ENCODE measurements at regions not wholly inside any gene's neighbourhood (a gene's known extent, or its start where the extent isn't known, plus 50 kb on each side); places are given as distances from the start of the nearest gene placed in this dataset.

GRCh38 chr7:132643302-132643701 is 67.0 kb upstream of the PLXNA4 start:
- TF ChIP-seq CTCF (IDR thresholded peaks at IDR 0.05) (no peak), POLR2A (IDR thresholded peaks at IDR 0.05) (no peak)

All from uterus (tissue), 2 donors.